K562 (cell line): ENCODE measurements at regions not wholly inside any gene's neighbourhood (a gene's known extent, or its start where the extent isn't known, plus 50 kb on each side); places are given as distances from the start of the nearest gene placed in this dataset.

Source experiments
- HCFC1 ChIP-seq: IDR thresholded peaks from 2 replicates; pipeline ENCODE4 v1.6.1; 2012; ENCODE audit warnings: low read depth, low read length, improper control_type of control experiment
- HOMEZ ChIP-seq: fragments of 250-450 bp; sonication (Bioruptor Pico); IDR thresholded peaks from 2 replicates; pipeline ENCODE4 v1.4.0; 2020; ENCODE audit warnings: mild to moderate bottlenecking, moderate library complexity
- PHF8 ChIP-seq: fragments of 200-600 bp; sonication (generic); IDR thresholded peaks from 2 replicates; pipeline ENCODE4 v1.6.1; 2012; ENCODE audit warnings: mixed run types, mild to moderate bottlenecking, inconsistent platforms, low read length, moderate library complexity, borderline replicate concordance
- RBM14 ChIP-seq: fragments of 200-400 bp; formaldehyde crosslinking; IDR thresholded peaks from 2 replicates; pipeline ENCODE4 v1.6.1; 2018; ENCODE audit warnings: low read depth, mild to moderate bottlenecking, low read length, moderate library complexity, borderline replicate concordance; ENCODE audit not compliant: insufficient read depth

- TF ChIP-seq PHF8 = no peak
- TF ChIP-seq HCFC1 = no peak
- TF ChIP-seq HOMEZ = no peak
- TF ChIP-seq RBM14 = no peak
Observed at GRCh38 chr20:39289316-39289715, 327.2 kb downstream of the DHX35 start.
